HG03097 (cell line): ENCODE measurements at regions not wholly inside any gene's neighbourhood (a gene's known extent, or its start where the extent isn't known, plus 50 kb on each side); places are given as distances from the start of the nearest gene placed in this dataset.
"Not testable (repeated sequence)": the region's sequence is repeated elsewhere in the genome, so short reads cannot be mapped to it uniquely, and the experiment has no call there.

ENCODE experiments used
- ATAC-seq: cut with Tn5 transposase; IDR thresholded peaks from one replicate; pipeline ENCODE4 v1.9.1; 2021; ENCODE audit not compliant: unreplicated experiment, low FRiP score

GRCh38 chr9:68593760-68594159 is 53.1 kb upstream of the TMEM252 start:
- not testable (repeated sequence) for ATAC-seq

- no peak for ATAC-seq
These were observed 55.2 kb upstream of the TMEM252 start for GRCh38 chr9:68595868-68596267.

DNA sequence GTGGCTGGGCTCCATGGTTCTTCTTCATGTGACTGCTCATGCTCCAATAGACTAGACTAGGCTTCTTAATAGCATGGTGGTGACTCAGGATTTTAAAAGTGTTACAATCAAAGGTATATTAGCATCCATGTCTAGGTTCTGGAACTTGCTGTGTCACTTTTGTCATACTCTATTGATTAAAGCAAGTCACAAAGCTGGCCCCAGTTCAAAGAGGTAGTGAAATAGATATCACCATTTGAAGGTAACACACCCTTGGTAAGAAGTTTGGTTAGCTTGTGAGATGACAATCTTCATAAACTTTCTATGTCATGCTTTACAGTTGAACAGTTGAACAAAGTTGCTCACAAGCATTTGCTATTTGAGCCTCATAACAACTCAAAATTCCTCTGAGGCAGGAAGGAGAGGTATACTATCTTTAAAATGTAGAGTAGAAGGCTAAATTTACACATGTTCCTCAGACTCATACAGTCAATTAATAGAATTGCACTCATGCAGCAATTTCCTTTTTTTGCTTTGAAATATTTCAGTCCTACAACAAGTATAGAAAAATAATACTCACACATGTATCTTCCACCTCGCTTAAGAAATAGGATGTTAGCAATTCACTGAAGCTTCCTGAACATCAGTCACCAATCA is 56.8 kb upstream of the TMEM252 start:
- ATAC-seq, result no peak

- ATAC-seq, result no peak
These were observed 59.1 kb upstream of the TMEM252 start for GRCh38 chr9:68599826-68600225.

DNA sequence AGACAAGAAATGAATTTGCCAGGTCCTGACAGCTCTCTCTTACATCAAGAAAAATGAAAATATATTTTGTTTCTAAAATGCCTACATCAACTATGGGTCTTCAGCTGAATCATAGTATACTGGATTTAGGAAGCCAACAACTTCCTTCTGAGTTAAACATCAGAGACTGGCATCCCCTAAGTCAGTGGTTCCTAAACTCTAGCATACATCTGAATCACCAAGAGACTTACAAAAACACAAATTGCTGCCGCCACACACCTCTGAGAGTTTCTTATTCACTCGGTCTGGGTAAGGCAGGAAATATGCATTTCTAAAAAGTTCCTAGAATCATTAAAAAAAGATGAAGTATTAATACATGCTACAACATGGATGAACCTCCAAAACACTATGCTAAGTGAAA is 60.4 kb upstream of the TMEM252 start:
- ATAC-seq, result no peak

DNA sequence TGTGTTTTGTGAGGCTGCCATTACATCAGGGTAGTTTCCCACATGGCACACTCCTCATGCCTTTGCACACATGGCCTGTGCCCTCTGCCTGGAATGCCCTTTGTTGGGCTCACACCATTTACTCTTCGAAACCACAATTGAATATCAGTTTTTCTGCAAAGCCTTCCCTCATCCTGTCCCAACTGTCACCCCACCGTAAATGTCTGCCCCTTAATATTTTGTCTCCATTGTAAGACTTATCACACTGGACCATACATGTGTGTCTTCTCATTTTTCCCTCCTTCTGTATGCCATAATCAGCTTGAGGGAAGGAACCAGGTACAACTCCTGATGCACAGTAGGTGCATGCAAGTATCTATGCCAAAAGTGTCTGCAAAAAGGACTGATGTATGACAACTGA is 62.7 kb upstream of the TMEM252 start:
- ATAC-seq, result no peak

DNA sequence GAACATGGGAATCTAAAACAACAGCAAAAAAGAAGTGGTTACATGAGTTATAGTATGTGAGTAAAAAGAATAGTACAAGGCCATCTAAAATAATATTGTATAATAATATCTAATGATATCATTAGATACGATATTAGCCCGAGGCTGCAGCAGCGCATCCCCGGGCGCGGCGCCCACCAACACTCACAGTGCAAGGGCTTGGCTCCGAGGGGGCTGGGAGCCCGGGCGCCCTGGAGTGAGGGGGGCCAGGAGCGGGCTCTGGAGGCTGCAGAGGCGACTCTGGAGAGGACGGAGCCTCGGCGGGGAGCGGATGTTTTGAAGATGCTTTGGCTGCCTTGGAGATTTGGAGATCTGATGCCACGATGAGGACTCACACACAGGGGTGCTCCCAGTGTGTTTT is 68.1 kb upstream of the TMEM252 start:
- ATAC-seq, result no peak

- no peak for ATAC-seq
These were observed 69.3 kb upstream of the TMEM252 start for GRCh38 chr9:68609901-68610415.

DNA sequence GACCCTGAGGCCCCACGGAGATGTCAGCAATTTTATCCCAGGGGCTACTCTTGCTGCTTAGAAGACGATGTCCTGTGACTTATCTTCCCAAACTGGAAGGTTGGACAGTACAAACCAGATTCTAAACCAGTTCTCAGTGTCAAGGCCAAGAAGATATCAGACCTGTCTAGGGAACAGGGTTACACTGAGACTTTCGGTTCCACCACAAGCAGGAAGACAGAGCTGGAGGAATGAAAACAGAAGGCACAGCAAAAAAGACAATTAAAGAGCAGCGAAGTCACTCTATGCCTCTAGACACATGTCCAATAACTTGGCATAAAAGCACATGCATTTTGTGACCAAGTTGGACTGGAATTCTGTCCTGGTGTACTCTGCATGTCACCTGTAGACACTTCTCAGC is 73.4 kb upstream of the TMEM252 start:
- no peak for ATAC-seq

- not testable (repeated sequence) for ATAC-seq
These were observed 76.3 kb upstream of the TMEM252 start for GRCh38 chr9:68617011-68617410.

DNA sequence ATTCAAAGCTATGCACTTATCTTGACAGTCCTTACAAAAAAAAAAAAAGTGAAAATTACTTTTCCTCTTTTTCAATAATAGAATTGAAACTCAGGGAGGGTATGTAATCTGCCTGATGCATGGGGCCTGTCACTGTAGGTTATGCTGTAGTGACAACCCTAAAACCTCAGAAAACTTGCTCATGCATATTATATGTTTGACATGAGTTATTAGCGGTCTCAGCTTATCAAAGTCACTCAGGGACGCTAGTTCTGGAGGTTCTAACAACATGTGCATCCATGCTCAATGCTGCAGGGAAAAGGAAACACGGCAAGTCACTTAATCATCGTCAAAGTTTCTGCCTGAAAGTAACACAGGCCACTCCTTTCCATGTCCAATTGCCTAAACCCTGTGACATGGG is 78.4 kb upstream of the TMEM252 start:
- no peak for ATAC-seq

GRCh38 chr9:68619636-68620035 is 79.0 kb upstream of the TMEM252 start:
- no peak for ATAC-seq

DNA sequence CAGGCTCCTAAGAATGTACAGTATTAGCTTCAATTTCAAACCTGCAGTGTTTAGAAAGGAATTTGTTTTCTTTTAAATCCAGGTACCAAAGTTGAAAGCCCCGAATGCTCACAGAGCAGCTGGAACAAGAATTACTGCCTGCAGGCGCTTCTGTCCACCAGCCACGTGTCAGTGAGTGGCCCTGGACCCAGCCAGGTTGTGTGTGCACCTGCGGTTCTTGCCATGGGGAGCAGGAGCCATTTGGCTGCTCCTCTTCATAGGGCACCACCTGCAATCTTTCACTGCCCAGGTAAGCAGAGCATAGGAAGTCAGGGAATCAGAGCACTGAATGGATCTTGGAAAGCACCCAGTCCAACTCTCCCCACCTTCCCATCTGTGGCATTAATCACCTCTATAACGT is 79.5 kb upstream of the PIP5K1B start:
- ATAC-seq, result no peak

DNA sequence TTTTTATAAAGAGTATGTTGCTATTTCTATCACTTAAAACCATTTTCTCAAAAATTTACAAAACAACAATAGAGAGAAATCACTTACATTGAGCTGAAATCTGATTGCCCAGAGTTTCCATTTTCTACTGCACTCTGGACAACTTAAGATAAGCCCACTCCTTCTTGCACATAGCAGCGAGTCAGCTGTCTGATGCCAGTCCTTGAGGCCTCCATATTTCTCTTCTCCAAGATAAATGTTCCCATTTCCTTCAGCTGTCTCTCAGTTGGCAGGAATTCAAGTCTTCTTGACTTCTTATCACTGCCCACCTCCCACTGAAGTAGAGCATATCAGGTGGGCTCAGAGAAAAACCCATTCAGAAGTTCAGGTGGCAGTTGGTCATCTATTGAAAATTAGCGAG is 78.5 kb upstream of the PIP5K1B start:
- no peak for ATAC-seq

- no peak for ATAC-seq
These were observed 77.9 kb upstream of the PIP5K1B start for GRCh38 chr9:68627104-68627503.

DNA sequence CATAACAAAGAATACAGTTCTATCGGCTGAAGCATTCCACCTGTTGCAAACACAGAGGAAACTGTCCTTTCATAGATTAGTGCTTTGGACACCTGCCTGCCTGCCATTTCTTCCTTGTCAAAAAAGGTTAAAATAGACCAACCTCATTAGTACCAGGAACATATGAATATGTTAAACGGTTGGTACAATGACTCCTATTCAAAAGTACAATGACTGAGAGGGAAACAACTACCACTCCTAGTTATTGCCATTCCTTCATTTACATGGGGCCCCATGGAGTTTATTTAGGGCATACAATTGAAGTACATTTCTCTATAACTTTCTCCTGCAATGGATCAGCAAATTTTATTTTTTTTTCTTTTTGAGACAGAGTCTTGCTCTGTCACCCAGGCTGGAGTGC is 77.4 kb upstream of the PIP5K1B start:
- no peak for ATAC-seq

DNA sequence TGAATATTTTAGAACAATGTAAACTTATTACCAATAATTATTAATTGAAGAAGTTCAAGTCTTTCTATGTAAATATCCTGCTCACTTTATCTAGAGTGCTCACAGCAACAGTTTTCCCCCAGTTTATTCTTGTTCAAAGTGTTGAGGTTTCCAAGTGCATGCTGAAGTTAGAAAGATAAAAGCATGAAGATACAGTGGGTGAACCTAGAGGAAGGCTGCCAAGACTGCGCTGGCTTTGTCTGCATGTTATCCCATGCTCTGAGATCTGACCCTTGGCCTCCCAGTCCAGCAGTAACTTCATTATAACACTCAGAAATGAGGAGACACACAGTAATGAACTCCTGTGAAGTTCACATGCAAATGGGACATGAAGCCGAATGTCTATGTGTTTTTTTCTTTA is 76.0 kb upstream of the PIP5K1B start:
- ATAC-seq, result no peak

- ATAC-seq, result no peak
These were observed 73.2 kb upstream of the PIP5K1B start for GRCh38 chr9:68631811-68632210.

GRCh38 chr9:68637020-68637419 is 68.0 kb upstream of the PIP5K1B start:
- ATAC-seq, result no peak

DNA sequence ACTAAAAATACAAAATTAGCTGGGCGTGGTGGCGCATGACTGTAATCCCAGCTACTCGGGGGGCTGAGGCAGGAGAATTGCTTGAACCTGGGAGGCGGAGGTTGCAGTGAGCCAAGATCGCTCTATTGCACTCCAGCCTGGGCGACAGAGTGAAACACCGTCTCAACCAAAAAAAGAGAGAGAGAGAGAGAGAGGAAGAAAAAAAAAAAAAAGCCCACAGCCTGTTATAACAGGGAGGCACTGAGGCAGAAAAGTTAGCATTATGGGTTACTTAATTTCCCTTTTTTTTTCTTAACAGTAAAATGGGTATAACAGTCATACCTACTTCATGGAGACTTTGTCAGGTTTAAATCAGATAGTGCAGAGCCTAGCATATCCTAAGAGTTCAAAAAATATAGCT is 65.8 kb upstream of the PIP5K1B start:
- ATAC-seq, result not testable (repeated sequence)

- ATAC-seq, result no peak
These were observed 64.5 kb upstream of the PIP5K1B start for GRCh38 chr9:68640421-68641089.
